ENCODE measurements at regions not wholly inside any gene's neighbourhood (a gene's known extent, or its start where the extent isn't known, plus 50 kb on each side); places are given as distances from the start of the nearest gene placed in this dataset.

DNA sequence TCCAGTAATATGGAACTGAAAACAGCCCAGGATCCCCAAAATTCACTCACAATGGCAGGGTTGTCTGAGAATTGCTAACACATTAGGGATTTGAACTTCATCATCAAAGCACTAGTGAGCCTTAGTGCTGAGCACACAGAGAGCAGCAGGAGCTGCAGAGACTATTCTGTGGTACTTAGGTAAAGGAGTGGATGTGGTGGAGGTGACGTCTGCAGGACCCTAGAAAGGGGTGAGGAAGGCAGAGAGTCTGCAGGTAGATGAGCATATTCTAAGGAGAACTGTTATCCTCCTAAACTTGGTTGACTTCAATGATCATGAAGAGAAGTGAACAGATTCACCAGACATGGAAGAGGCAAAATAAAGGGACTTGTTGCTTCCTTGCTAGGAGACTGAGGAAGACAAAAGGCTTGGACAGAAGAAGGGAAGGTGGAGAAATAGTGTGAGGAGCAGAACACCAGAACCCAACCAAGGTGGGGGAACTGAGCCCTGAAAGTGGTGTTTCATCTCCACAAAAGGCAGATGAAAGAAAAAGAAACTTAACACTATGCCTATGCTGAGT, 1164.0 kb downstream of the TMEM121 start:
- POLR2A ChIA-PET (ENCODE audit: partially characterized antibody) = no interaction called here
- no peak overlapping the region for H2BK5ac ChIP-seq (ENCODE audit: low read depth, low read length)
- no peak for FAIRE-seq
- 91% methylated on average over 1 of the region's 1 CpG; no CpG with 5 or more reads in 1 of the 2 experiments for WGBS, 2 experiments (ENCODE audit: extremely low coverage in 1 of 2, insufficient coverage in 1 of 2, insufficient read length in 1 of 2, insufficient replicate concordance in 2 of 2, low coverage in 1 of 2, low lambda C conversion rate in 2 of 2, missing lambda C conversion rate in 1 of 2)
- no peaks in the 10 kb centered on the region for H3K79me2 ChIP-seq (ENCODE audit: control insufficient read depth in 1 of 2, insufficient read depth in 2 of 2, low read length in 2 of 2)
- H3K18ac ChIP-seq (ENCODE audit: extremely low read depth, low read length) = no peak overlapping the region
- H3K4me3 ChIP-seq (ENCODE audit: extremely low read depth in 1 of 4, insufficient read depth in 2 of 4, low read depth in 3 of 4, low read length in 4 of 4) = no peak overlapping the region
- H3K36me3 ChIP-seq (ENCODE audit: control insufficient read depth in 2 of 4, insufficient read depth in 4 of 4, low read length in 3 of 4) = no peaks in the 10 kb centered on the region
- H3K14ac ChIP-seq (ENCODE audit: insufficient read length) = no peak overlapping the region
- no peaks in the 10 kb centered on the region for H3K23me2 ChIP-seq (ENCODE audit: low read depth, low read length)
- H2AFZ ChIP-seq (ENCODE audit: low read length) = no peak overlapping the region
- no peak overlapping the region for H2BK20ac ChIP-seq (ENCODE audit: low read length)
- H2AK5ac ChIP-seq (ENCODE audit: low read depth, low read length) = no peak overlapping the region
- H3K9me3 ChIP-seq (ENCODE audit: insufficient read depth in 2 of 2, low read depth in 1 of 2, low read length in 1 of 2) = peaks cover 39 to 56% of the 10 kb centered on the region in 2 experiments
- H3K27ac ChIP-seq (ENCODE audit: low read depth, low read length) = no peak overlapping the region
- H4K20me1 ChIP-seq (replicated peaks in 1 of 2; ENCODE audit: control insufficient read depth in 1 of 2, insufficient read depth in 2 of 2, low read length in 2 of 2) = no peaks in the 10 kb centered on the region
- no peak for DNase-seq (ENCODE audit: low read depth in 1 of 2, low spot score in 2 of 2)
- no peaks in the 10 kb centered on the region for H3K4me1 ChIP-seq (replicated peaks in 1 of 4; ENCODE audit: control insufficient read depth in 3 of 4, insufficient read depth in 4 of 4, low read length in 3 of 4)
- H3K4me2 ChIP-seq (ENCODE audit: insufficient read depth in 1 of 2, low read depth in 2 of 2, low read length in 2 of 2) = no peak overlapping the region
- H3K79me1 ChIP-seq (ENCODE audit: low read depth, low read length) = no peaks in the 10 kb centered on the region
- H3K56ac ChIP-seq (replicated peaks; ENCODE audit: insufficient read length, low read depth, low read length) = no peak overlapping the region
- no peak overlapping the region for H2BK120ac ChIP-seq (replicated peaks; ENCODE audit: low read depth, low read length)
- H4K91ac ChIP-seq (replicated peaks; ENCODE audit: insufficient read length, low read length) = no peak overlapping the region
- CTCF ChIA-PET (ENCODE audit: partially characterized antibody) = no interaction called here
- H3K9ac ChIP-seq (replicated peaks in 1 of 4; ENCODE audit: extremely low read depth in 1 of 4, low read depth in 3 of 4, low read length in 3 of 4) = no peak overlapping the region
- no peak overlapping the region for H3K23ac ChIP-seq (ENCODE audit: insufficient read length)
- H2BK15ac ChIP-seq (ENCODE audit: low read length) = no peak overlapping the region
- H4K5ac ChIP-seq (ENCODE audit: insufficient read length, low read depth, low read length) = no peak overlapping the region
- no peak overlapping the region for H3K4ac ChIP-seq (replicated peaks; ENCODE audit: insufficient read length, low read depth, low read length)
- no peaks in the 10 kb centered on the region for H3K27me3 ChIP-seq (replicated peaks in 1 of 4; ENCODE audit: control insufficient read depth in 3 of 4, extremely low read depth in 1 of 4, insufficient read depth in 3 of 4, low read length in 3 of 4)
- no peak overlapping the region for H4K8ac ChIP-seq (ENCODE audit: extremely low read depth, insufficient read depth, low read length)
- no peak overlapping the region for H2BK12ac ChIP-seq (ENCODE audit: low read depth, low read length)
- no peak for TF ChIP-seq PHF8 (conservative IDR thresholded peaks at IDR 0.05; ENCODE audit: low read depth, low read length)
- TF ChIP-seq CHD1 (IDR thresholded peaks at IDR 0.05; ENCODE audit: low read depth, low read length) = no peak
- TF ChIP-seq ZNF274 (IDR thresholded peaks at IDR 0.05; ENCODE audit: borderline replicate concordance, extremely low read depth, low read length) = no peak
- TF ChIP-seq KDM4A (IDR thresholded peaks at IDR 0.05; ENCODE audit: low read depth, low read length, severe bottlenecking) = no peak

Data from H1 (cell line).